Endothelial cell of umbilical vein (primary cell): ENCODE measurements at regions not wholly inside any gene's neighbourhood (a gene's known extent, or its start where the extent isn't known, plus 50 kb on each side); places are given as distances from the start of the nearest gene placed in this dataset.

Source experiments
- BruUV-seq: library from RNA; stranded (reverse); fragments of 400-500 nt; replicated peaks from 2 replicates; lab custom pipeline; 2021; lab: Mats Ljungman, UMichigan
- CTCF ChIA-PET: fragments of 300-600, 350-600 bp; sonication (Branson Sonifier 250); formaldehyde crosslinking; loops from one replicate; lab custom pipeline; 2021; ENCODE audit warnings: antibody characterized with exemption, inconsistent platforms; lab: Charles Lee
- POLR2A ChIA-PET: fragments of 300-600, 350-600 bp; sonication (Branson Sonifier 250); formaldehyde crosslinking; loops from one replicate; lab custom pipeline; 2021; ENCODE audit warnings: antibody characterized with exemption, inconsistent platforms; lab: Charles Lee
- DNase-seq: peaks from one replicate; pipeline ENCODE4 v3.0.0-alpha.2; 2011; ENCODE audit warnings: low read depth, low spot score
- FAIRE-seq: peaks from 2 replicates; lab custom pipeline; 2011; peaks lifted over from hg19 to GRCh38; lab: Jason Lieb, UNC
- H2AFZ ChIP-seq: 2 replicates; pipeline ENCODE4 v1.6.0; 2012; ENCODE audit warnings: low read depth, low read length, control low read depth, inconsistent platforms
- H3K27ac ChIP-seq: 2 replicates; pipeline ENCODE4 v1.5.1; 2011; ENCODE audit warnings: low read depth, mild to moderate bottlenecking, control low read depth, low read length, moderate library complexity; ENCODE audit not compliant: insufficient read depth
- H3K27me3 ChIP-seq, 2 experiments: 2 replicates each; pipeline versions ENCODE4 v1.6.0 to v1.6.1; 2011; ENCODE audit warnings: low read length in 2 of 2, mixed read lengths in 1 of 2; ENCODE audit not compliant: control insufficient read depth in 2 of 2, insufficient read depth in 2 of 2
- H3K36me3 ChIP-seq, 2 experiments: 2 replicates in 1 of 2; 3 replicates in 1 of 2; pipeline ENCODE4 v1.5.1; 2011; ENCODE audit warnings: low read length in 2 of 2, mild to moderate bottlenecking in 1 of 2, moderate library complexity in 1 of 2; ENCODE audit not compliant: control insufficient read depth in 2 of 2, insufficient read depth in 2 of 2; ENCODE audit errors: extremely low read depth in 1 of 2
- H3K4me1 ChIP-seq: 3 replicates; pipeline ENCODE4 v1.5.1; 2011; ENCODE audit warnings: mild to moderate bottlenecking, low read length; ENCODE audit not compliant: control insufficient read depth, insufficient read depth; ENCODE audit errors: extremely low read depth
- H3K4me2 ChIP-seq: 2 replicates; pipeline ENCODE4 v1.6.1; 2011; ENCODE audit warnings: low read length, control low read depth, mixed read lengths; ENCODE audit not compliant: insufficient read depth
- H3K4me3 ChIP-seq, 3 experiments: fragments of 200-600 bp in 1 of 3; sonication (generic), shearing (Covaris generic) in 1 of 3; replicated peaks in 1 of 3; 2 replicates each; pipeline ENCODE4 v1.5.1; 2011 to 2016; ENCODE audit warnings: control low read depth in 3 of 3, low read length in 3 of 3, mild to moderate bottlenecking in 2 of 3, inconsistent platforms in 1 of 3, low read depth in 1 of 3, moderate library complexity in 1 of 3; ENCODE audit not compliant: insufficient read depth in 1 of 3
- H3K79me2 ChIP-seq: 2 replicates; pipeline ENCODE4 v1.6.0; 2012; ENCODE audit warnings: low read length, inconsistent platforms; ENCODE audit not compliant: control insufficient read depth, insufficient read depth
- H3K9ac ChIP-seq: replicated peaks from 2 replicates; pipeline ENCODE3; 2011; ENCODE audit warnings: low read length, control low read depth; ENCODE audit not compliant: insufficient read depth; ENCODE audit errors: extremely low read depth
- H3K9me1 ChIP-seq: replicated peaks from 3 replicates; pipeline ENCODE4 v1.6.0; 2011; ENCODE audit warnings: mild to moderate bottlenecking, low read length; ENCODE audit not compliant: control insufficient read depth, insufficient read depth; ENCODE audit errors: extremely low read depth
- H3K9me3 ChIP-seq: replicated peaks from 2 replicates; pipeline ENCODE4 v1.5.1; 2012; ENCODE audit warnings: low read length, inconsistent platforms; ENCODE audit not compliant: control insufficient read depth, insufficient read depth
- H4K20me1 ChIP-seq: replicated peaks from 2 replicates; pipeline ENCODE3; 2011; ENCODE audit warnings: mild to moderate bottlenecking, low read length; ENCODE audit not compliant: control insufficient read depth, insufficient read depth; ENCODE audit errors: extremely low read depth
- CTCF ChIP-seq, 2 donors: IDR thresholded peaks; 1 replicate in 1 of 2; 2 replicates in 1 of 2; pipeline ENCODE4 v1.5.1; 2011; ENCODE audit warnings: low read length in 2 of 2, mild to moderate bottlenecking in 2 of 2, moderate library complexity in 2 of 2, control low read depth in 1 of 2, inconsistent platforms in 1 of 2, low read depth in 1 of 2; ENCODE audit not compliant: insufficient read depth in 1 of 2; ENCODE audit errors: extremely low read depth in 1 of 2
- EZH2 ChIP-seq: IDR thresholded peaks from 2 replicates; pipeline ENCODE4 v1.6.1; 2012; ENCODE audit warnings: borderline replicate concordance, low read depth, mild to moderate bottlenecking, moderate library complexity, low read length, inconsistent platforms; ENCODE audit not compliant: severe bottlenecking
- FOS ChIP-seq: IDR thresholded peaks from 2 replicates; pipeline ENCODE4 v1.6.1; 2011; ENCODE audit warnings: mild to moderate bottlenecking, low read length, moderate library complexity, borderline replicate concordance; ENCODE audit not compliant: insufficient read depth
- GATA2 ChIP-seq: IDR thresholded peaks from 2 replicates; pipeline ENCODE4 v1.7.0; 2011; ENCODE audit warnings: low read depth, mild to moderate bottlenecking, moderate library complexity, mixed read lengths, low read length; ENCODE audit not compliant: insufficient read length, insufficient read depth
- JUN ChIP-seq: IDR thresholded peaks from 2 replicates; pipeline ENCODE4 v1.6.1; 2011; ENCODE audit warnings: borderline replicate concordance, low read depth; ENCODE audit not compliant: insufficient read length, insufficient read depth
- MAX ChIP-seq: IDR thresholded peaks from 2 replicates; pipeline ENCODE4 v1.6.1; 2011; ENCODE audit not compliant: insufficient read depth, insufficient read length
- MYC ChIP-seq: IDR thresholded peaks from one replicate; pipeline ENCODE4 v1.6.1; 2011; ENCODE audit warnings: mild to moderate bottlenecking, low read depth, low read length
- POLR2A ChIP-seq: IDR thresholded peaks from 2 replicates; pipeline ENCODE4 v1.6.1; 2012; ENCODE audit warnings: low read depth, mild to moderate bottlenecking, control low read depth, low read length
- POLR2AphosphoS5 ChIP-seq: IDR thresholded peaks from 2 replicates; pipeline ENCODE4 v1.6.1; 2012; ENCODE audit warnings: low read depth, mild to moderate bottlenecking, control low read depth, low read length, moderate library complexity; ENCODE audit not compliant: insufficient read depth
- dilution Hi-C: fragments of 300-500 bp; cut with MboI; formaldehyde crosslinking; loops from one replicate; pipeline ENCODE4 v1.15.0; 2019; ENCODE audit warnings: low sequenced_read_pairs; ENCODE audit not compliant: extremely low pct_ligation_motif_present
- intact Hi-C: fragments of 100-400 bp; cut with micrococcal nuclease; formaldehyde crosslinking; loops from one replicate; pipeline ENCODE4 v1.10.0; 2022

DNA sequence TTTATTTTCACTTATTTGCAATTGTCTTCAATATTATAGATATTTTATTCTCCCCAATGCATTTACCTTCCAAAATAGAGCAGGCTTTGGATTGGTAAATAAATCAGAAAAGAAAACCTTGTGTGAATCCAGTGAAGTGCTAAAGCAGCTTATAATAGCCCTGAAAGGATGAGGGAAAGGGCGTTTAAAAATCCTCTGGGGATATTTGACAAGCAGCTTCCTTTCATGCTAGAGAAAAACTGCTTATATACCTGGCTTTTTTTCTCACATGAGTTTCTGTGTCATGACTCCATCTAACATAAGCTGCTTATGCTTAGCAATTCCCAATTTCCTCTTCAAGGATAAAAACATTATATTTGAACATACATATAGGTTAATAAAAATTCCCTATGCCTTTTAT is 221.6 kb upstream of the SEMA3E start:
- FAIRE-seq (no peak), DNase-seq (no peak)
- H3K27me3 ChIP-seq = peaks cover 0 to 2% of the 10 kb centered on the region in 2 experiments
- no peaks in the 10 kb centered on the region for H3K36me3 ChIP-seq
- no peaks in the 10 kb centered on the region for H4K20me1 ChIP-seq
- no peaks in the 10 kb centered on the region for H3K9me1 ChIP-seq
- ChIA-PET POLR2A (no interaction called here), CTCF (no interaction called here)
- H3K4me1 ChIP-seq = no peaks in the 10 kb centered on the region
- H2AFZ ChIP-seq = no peak overlapping the region
- H3K9ac ChIP-seq = no peak overlapping the region
- TF ChIP-seq MAX (no peak), CTCF (IDR thresholded peaks at IDR 0.05; ENCODE audit: extremely low read depth in 1 of 2, insufficient read depth in 1 of 2, low read depth in 1 of 2, low read length in 2 of 2) (no peak), MYC (no peak), POLR2AphosphoS5 (no peak), EZH2 (no peak), JUN (no peak), GATA2 (no peak), FOS (no peak), POLR2A (no peak)
- H3K4me2 ChIP-seq = no peak overlapping the region
- no peaks in the 10 kb centered on the region for H3K79me2 ChIP-seq
- no peak overlapping the region for H3K4me3 ChIP-seq
- no peak overlapping the region for H3K27ac ChIP-seq
- BruUV-seq = no TSS peak
- dilution Hi-C loops = no loop called here
- intact Hi-C loops = no loop called here
- H3K9me3 ChIP-seq = no peaks in the 10 kb centered on the region
